Hepatocyte (in vitro differentiated cells): ENCODE measurements at regions not wholly inside any gene's neighbourhood (a gene's known extent, or its start where the extent isn't known, plus 50 kb on each side); places are given as distances from the start of the nearest gene placed in this dataset.

Experiments used
- DNase-seq: peaks from one replicate; pipeline ENCODE4 v3.0.0-alpha.2; 2016; ENCODE audit warnings: low spot score
- H2AFZ ChIP-seq: fragments of 200-600 bp; sonication (generic); 2 replicates; pipeline ENCODE4 v1.6.0; 2016; ENCODE audit warnings: antibody characterized with exemption, mild to moderate bottlenecking
- H3K27ac ChIP-seq: fragments of 200-600 bp; sonication (generic); 2 replicates; pipeline ENCODE4 v1.5.1; 2016; ENCODE audit warnings: mild to moderate bottlenecking
- H3K27me3 ChIP-seq: fragments of 200-600 bp; sonication (generic); 2 replicates; pipeline ENCODE4 v1.6.1; 2016
- H3K36me3 ChIP-seq: fragments of 200-600 bp; sonication (generic); replicated peaks from 2 replicates; pipeline ENCODE4 v1.5.1; 2016; ENCODE audit warnings: low read depth; ENCODE audit not compliant: insufficient read depth
- H3K4me1 ChIP-seq: fragments of 200-600 bp; sonication (generic); 2 replicates; pipeline ENCODE4 v1.5.1; 2016; ENCODE audit warnings: mild to moderate bottlenecking, moderate library complexity; ENCODE audit not compliant: insufficient read depth
- H3K4me2 ChIP-seq: fragments of 200-600 bp; sonication (generic); 2 replicates; pipeline ENCODE4 v1.6.0; 2016
- H3K4me3 ChIP-seq: fragments of 200-600 bp; sonication (generic); 2 replicates; pipeline ENCODE4 v1.5.1; 2016; ENCODE audit warnings: mild to moderate bottlenecking
- H3K79me2 ChIP-seq: fragments of 200-600 bp; sonication (generic); 2 replicates; pipeline ENCODE4 v1.6.0; 2017; ENCODE audit warnings: mild to moderate bottlenecking
- H3K9me2 ChIP-seq: fragments of 200-600 bp; sonication (generic); replicated peaks from 2 replicates; pipeline ENCODE4 v1.6.0; 2017; ENCODE audit warnings: mild to moderate bottlenecking; ENCODE audit not compliant: insufficient read depth
- H3K9me3 ChIP-seq: fragments of 200-600 bp; sonication (generic); 2 replicates; pipeline ENCODE4 v1.5.1; 2016; ENCODE audit warnings: low read depth, mild to moderate bottlenecking
- H4K20me1 ChIP-seq: fragments of 200-600 bp; sonication (generic); 2 replicates; pipeline ENCODE4 v1.6.0; 2016; ENCODE audit warnings: mild to moderate bottlenecking; ENCODE audit not compliant: insufficient read depth, poor library complexity, severe bottlenecking
- CTCF ChIP-seq: fragments of 200-600 bp; sonication (generic); IDR thresholded peaks from 2 replicates; pipeline ENCODE4 v1.5.1; 2016; ENCODE audit warnings: antibody characterized with exemption, mild to moderate bottlenecking; ENCODE audit not compliant: poor library complexity
- EZH2 ChIP-seq: fragments of 200-600 bp; sonication (generic); IDR thresholded peaks from 2 replicates; pipeline ENCODE4 v1.6.1; 2016; ENCODE audit warnings: antibody characterized with exemption, mild to moderate bottlenecking, borderline replicate concordance
- EZH2phosphoT487 ChIP-seq: fragments of 200-600 bp; sonication (generic); IDR thresholded peaks from one replicate; pipeline ENCODE4 v1.6.1; 2018; ENCODE audit warnings: antibody characterized with exemption, mild to moderate bottlenecking, low read depth, moderate library complexity; ENCODE audit not compliant: unreplicated experiment, severe bottlenecking
- WGBS: methylation state at CpG from one replicate; pipeline ENCODE4 v1.1.6; 2016; ENCODE audit warnings: low lambda C conversion rate; ENCODE audit errors: missing lambda C conversion rate; 5-methylcytosine and 5-hydroxymethylcytosine counted together

- Histone ChIP-seq H3K4me2 (peak overlapping the region; percentile 12), H2AFZ (no peak overlapping the region), H3K9me2 (no peaks in the 10 kb centered on the region), H3K27ac (peak overlapping the region; percentile 13), H3K4me1 (peaks cover 7% of the 10 kb centered on the region), H4K20me1 (no peaks in the 10 kb centered on the region), H3K36me3 (no peaks in the 10 kb centered on the region), H3K79me2 (no peaks in the 10 kb centered on the region), H3K4me3 (no peak overlapping the region), H3K9me3 (no peaks in the 10 kb centered on the region), H3K27me3 (no peaks in the 10 kb centered on the region)
- WGBS: 26% methylated on average over 10 of the region's 10 CpGs
- TF ChIP-seq CTCF (peak; percentile 81), EZH2phosphoT487 (no peak), EZH2 (no peak)
- peak; percentile 69 for DNase-seq
Measured at GRCh38 chr20:11544029-11544678, 373.5 kb upstream of the BTBD3 start.

- Histone ChIP-seq H3K4me3 (no peak overlapping the region), H3K4me1 (peaks cover 7% of the 10 kb centered on the region), H3K9me3 (no peaks in the 10 kb centered on the region), H3K36me3 (no peaks in the 10 kb centered on the region), H3K4me2 (no peak overlapping the region), H2AFZ (no peak overlapping the region), H3K27me3 (no peaks in the 10 kb centered on the region), H4K20me1 (no peaks in the 10 kb centered on the region), H3K9me2 (no peaks in the 10 kb centered on the region), H3K79me2 (no peaks in the 10 kb centered on the region), H3K27ac (no peak overlapping the region)
- DNase-seq: no peak
- TF ChIP-seq EZH2phosphoT487 (no peak), EZH2 (no peak), CTCF (no peak)
- 77% methylated on average over 7 of the region's 7 CpGs for WGBS
Measured at GRCh38 chr20:11546939-11547338, 370.8 kb upstream of the BTBD3 start.

GRCh38 chr20:11549172-11550103 is 368.3 kb upstream of the BTBD3 start:
- DNase-seq: no peak
- H3K4me1 ChIP-seq: no peaks in the 10 kb centered on the region

More at GRCh38 chr20:11549172-11550103, 368.3 kb upstream of the BTBD3 start:
- H3K4me2 ChIP-seq: no peak overlapping the region
- no peaks in the 10 kb centered on the region for H3K9me2 ChIP-seq
- no peaks in the 10 kb centered on the region for H3K27me3 ChIP-seq
- no peak overlapping the region for H3K4me3 ChIP-seq
- H4K20me1 ChIP-seq: no peaks in the 10 kb centered on the region
- no peak overlapping the region for H3K27ac ChIP-seq
- H2AFZ ChIP-seq: no peak overlapping the region
- WGBS: 76% methylated on average over 6 of the region's 6 CpGs
- TF ChIP-seq EZH2 (no peak), CTCF (no peak), EZH2phosphoT487 (no peak)
- no peaks in the 10 kb centered on the region for H3K79me2 ChIP-seq
- H3K9me3 ChIP-seq: no peaks in the 10 kb centered on the region
- no peaks in the 10 kb centered on the region for H3K36me3 ChIP-seq
